SK-N-DZ (cell line): ENCODE measurements at regions not wholly inside any gene's neighbourhood (a gene's known extent, or its start where the extent isn't known, plus 50 kb on each side); places are given as distances from the start of the nearest gene placed in this dataset.
"Not testable (repeated sequence)": the region's sequence is repeated elsewhere in the genome, so short reads cannot be mapped to it uniquely, and the experiment has no call there.

Source experiments
- DNase-seq: peaks from one replicate; pipeline ENCODE4 v3.0.0-alpha.2; 2015; ENCODE audit warnings: low spot score

GRCh38 chr7:3159926-3160325, 116.3 kb upstream of the CARD11 start:
- DNase-seq = not testable (repeated sequence)

- DNase-seq = no peak
These were observed 118.6 kb upstream of the CARD11 start for GRCh38 chr7:3162289-3162688.

GRCh38 chr7:3162798-3163197, 119.1 kb upstream of the CARD11 start:
- not testable (repeated sequence) for DNase-seq

- no peak for DNase-seq
These were observed 120.7 kb upstream of the CARD11 start for GRCh38 chr7:3164380-3164792.

- no peak for DNase-seq
These were observed 122.3 kb upstream of the CARD11 start for GRCh38 chr7:3165681-3166580.

- DNase-seq = no peak
These were observed 123.9 kb upstream of the CARD11 start for GRCh38 chr7:3167551-3167950.

- DNase-seq = no peak
These were observed 124.7 kb upstream of the CARD11 start for GRCh38 chr7:3168370-3168769.

GRCh38 chr7:3168869-3169268, 125.2 kb upstream of the CARD11 start:
- DNase-seq = no peak

GRCh38 chr7:3172768-3173280, 128.2 kb upstream of the SDK1 start:
- DNase-seq = no peak

GRCh38 chr7:3174515-3175284, 126.4 kb upstream of the SDK1 start:
- DNase-seq = no peak

GRCh38 chr7:3175285-3175902, 125.7 kb upstream of the SDK1 start:
- no peak for DNase-seq

GRCh38 chr7:3176112-3177000, 124.7 kb upstream of the SDK1 start:
- no peak for DNase-seq

GRCh38 chr7:3177271-3177670, 123.8 kb upstream of the SDK1 start:
- DNase-seq = no peak

- DNase-seq = no peak
These were observed 121.6 kb upstream of the SDK1 start for GRCh38 chr7:3179456-3179855.

- no peak for DNase-seq
These were observed 120.4 kb upstream of the SDK1 start for GRCh38 chr7:3180604-3181003.

GRCh38 chr7:3182055-3182454, 119.0 kb upstream of the SDK1 start:
- DNase-seq = not testable (repeated sequence)

- no peak for DNase-seq
These were observed 113.5 kb upstream of the SDK1 start for GRCh38 chr7:3187444-3188040.

- DNase-seq = no peak
These were observed 112.1 kb upstream of the SDK1 start for GRCh38 chr7:3188946-3189345.

- DNase-seq = no peak
These were observed 109.5 kb upstream of the SDK1 start for GRCh38 chr7:3191548-3191947.

- DNase-seq = no peak
These were observed 108.4 kb upstream of the SDK1 start for GRCh38 chr7:3192669-3193068.
